GM19328 (cell line): ENCODE measurements at regions not wholly inside any gene's neighbourhood (a gene's known extent, or its start where the extent isn't known, plus 50 kb on each side); places are given as distances from the start of the nearest gene placed in this dataset.
"Not testable (repeated sequence)": the region's sequence is repeated elsewhere in the genome, so short reads cannot be mapped to it uniquely, and the experiment has no call there.

Experiments used
- ATAC-seq: cut with Tn5 transposase; IDR thresholded peaks from one replicate; pipeline ENCODE4 v1.9.1; 2021; ENCODE audit warnings: mild to moderate bottlenecking, moderate library complexity; ENCODE audit not compliant: unreplicated experiment

GRCh38 chr11:90284171-90284570 lies 61.3 kb upstream of the CHORDC1 start:
- no peak for ATAC-seq

DNA sequence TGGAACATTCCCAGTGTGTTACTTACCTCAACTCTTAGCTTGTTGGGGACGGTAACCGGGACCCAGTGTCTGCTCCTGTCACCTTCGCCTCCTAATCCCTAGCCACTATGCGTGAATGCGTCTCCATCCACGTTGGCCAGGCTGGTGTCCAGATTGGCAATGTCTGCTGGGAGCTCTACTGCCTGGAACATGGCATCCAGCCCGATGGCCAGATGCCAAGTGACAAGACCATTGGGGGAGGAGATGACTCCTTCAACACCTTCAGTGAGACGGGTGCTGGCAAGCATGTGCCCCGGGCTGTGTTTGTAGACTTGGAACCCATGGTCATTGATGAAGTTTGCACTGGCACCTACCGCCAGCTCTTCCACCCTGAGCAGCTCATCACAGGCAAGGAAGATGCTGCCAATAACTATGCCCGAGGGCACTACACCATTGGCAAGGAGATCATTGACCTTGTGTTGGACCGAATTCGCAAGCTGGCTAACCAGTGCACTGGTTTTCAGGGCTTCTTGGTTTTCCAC lies 59.8 kb upstream of the CHORDC1 start:
- ATAC-seq, result not testable (repeated sequence)

GRCh38 chr11:90274362-90274761 lies 51.5 kb upstream of the CHORDC1 start:
- ATAC-seq, result no peak
